Mesenchymal stem cell (in vitro differentiated cells and primary cell): ENCODE measurements at regions not wholly inside any gene's neighbourhood (a gene's known extent, or its start where the extent isn't known, plus 50 kb on each side); places are given as distances from the start of the nearest gene placed in this dataset.
A peak's percentile ranks its signal among the peaks of the same experiment; 100 is the strongest.

Experiments
- DNase-seq: peaks from one replicate; pipeline ENCODE4 v3.0.0-alpha.2; 2013
- H2AFZ ChIP-seq: one replicate; pipeline ENCODE4 v1.6.1; 2013; ENCODE audit warnings: low read depth, mild to moderate bottlenecking, control low read depth, inconsistent platforms, low read length, moderate library complexity
- H2AK5ac ChIP-seq: 2 replicates; pipeline ENCODE4 v1.6.1; 2013; ENCODE audit warnings: low read length, moderate library complexity, mild to moderate bottlenecking, inconsistent platforms; ENCODE audit not compliant: severe bottlenecking
- H2BK120ac ChIP-seq: one replicate; pipeline ENCODE4 v1.6.1; 2013; ENCODE audit warnings: low read depth, mild to moderate bottlenecking, inconsistent platforms, low read length, moderate library complexity
- H2BK12ac ChIP-seq, 2 experiments: one replicate each; pipeline ENCODE4 v1.6.1; 2013; ENCODE audit warnings: inconsistent platforms in 2 of 2, low read length in 2 of 2, mild to moderate bottlenecking in 2 of 2, moderate library complexity in 2 of 2, control low read depth in 1 of 2
- H2BK15ac ChIP-seq: one replicate; pipeline ENCODE4 v1.6.1; 2013; ENCODE audit warnings: mild to moderate bottlenecking, low read depth, inconsistent platforms; ENCODE audit not compliant: poor library complexity, severe bottlenecking
- H2BK5ac ChIP-seq: 2 replicates; pipeline ENCODE4 v1.6.1; 2013; ENCODE audit warnings: low read depth, mild to moderate bottlenecking, low read length, control low read depth, inconsistent platforms; ENCODE audit not compliant: poor library complexity, severe bottlenecking
- H3K14ac ChIP-seq, 2 experiments: one replicate each; pipeline ENCODE4 v1.6.1; 2013; ENCODE audit warnings: inconsistent platforms in 2 of 2, low read length in 2 of 2, control low read depth in 1 of 2, mild to moderate bottlenecking in 1 of 2, moderate library complexity in 1 of 2
- H3K18ac ChIP-seq, 2 experiments: one replicate each; pipeline ENCODE4 v1.6.1; 2013; ENCODE audit warnings: inconsistent platforms in 2 of 2, low read length in 2 of 2, control low read depth in 1 of 2, low read depth in 1 of 2, mild to moderate bottlenecking in 1 of 2
- H3K23ac ChIP-seq, 2 experiments: one replicate each; pipeline ENCODE4 v1.6.1; 2013; ENCODE audit warnings: inconsistent platforms in 2 of 2, low read length in 2 of 2, mild to moderate bottlenecking in 2 of 2, moderate library complexity in 2 of 2, control low read depth in 1 of 2
- H3K27ac ChIP-seq: 2 replicates; pipeline ENCODE4 v1.5.1; 2013; ENCODE audit warnings: mild to moderate bottlenecking, moderate library complexity, low read length, control low read depth, inconsistent platforms; ENCODE audit not compliant: poor library complexity, severe bottlenecking
- H3K27me3 ChIP-seq, 2 experiments: 2 replicates each; pipeline versions ENCODE4 v1.6.1 to v1.7.0; 2013; ENCODE audit warnings: low read length in 2 of 2, mild to moderate bottlenecking in 2 of 2, moderate library complexity in 2 of 2, control low read depth in 1 of 2, inconsistent platforms in 1 of 2; ENCODE audit not compliant: control insufficient read depth in 1 of 2, insufficient read depth in 1 of 2
- H3K36me3 ChIP-seq, 2 experiments: 2 replicates each; pipeline versions ENCODE4 v1.6.1 to v1.7.0; 2013; ENCODE audit warnings: low read length in 2 of 2, control low read depth in 1 of 2, inconsistent platforms in 1 of 2, low read depth in 1 of 2, mild to moderate bottlenecking in 1 of 2; ENCODE audit not compliant: insufficient read depth in 2 of 2, control insufficient read depth in 1 of 2
- H3K4ac ChIP-seq, 2 experiments: one replicate each; pipeline ENCODE4 v1.6.1; 2013; ENCODE audit warnings: inconsistent platforms in 2 of 2, low read length in 2 of 2, mild to moderate bottlenecking in 2 of 2, moderate library complexity in 2 of 2, control low read depth in 1 of 2, low read depth in 1 of 2
- H3K4me1 ChIP-seq: 2 replicates; pipeline ENCODE4 v1.6.1; 2013; ENCODE audit warnings: low read depth, low read length, control low read depth; ENCODE audit not compliant: control insufficient read depth, insufficient read depth
- H3K4me2 ChIP-seq: 2 replicates; pipeline ENCODE4 v1.6.1; 2013; ENCODE audit warnings: low read length, mild to moderate bottlenecking, inconsistent platforms; ENCODE audit not compliant: poor library complexity, severe bottlenecking
- H3K4me3 ChIP-seq, 2 experiments: 2 replicates each; pipeline versions ENCODE4 v1.5.1 to v1.7.0; 2013; ENCODE audit warnings: low read length in 2 of 2, mild to moderate bottlenecking in 2 of 2, control low read depth in 1 of 2, low read depth in 1 of 2; ENCODE audit not compliant: insufficient read depth in 1 of 2
- H3K79me1 ChIP-seq: replicated peaks from 2 replicates; pipeline ENCODE4 v1.6.1; 2013; ENCODE audit warnings: mild to moderate bottlenecking, control low read depth, low read length, inconsistent platforms; ENCODE audit not compliant: poor library complexity, severe bottlenecking
- H3K9ac ChIP-seq: 2 replicates; pipeline ENCODE4 v1.7.0; 2013; ENCODE audit warnings: mild to moderate bottlenecking, low read length, moderate library complexity
- H3K9me3 ChIP-seq: 2 replicates; pipeline ENCODE4 v1.7.0; 2013; ENCODE audit warnings: mild to moderate bottlenecking, low read length; ENCODE audit not compliant: control insufficient read depth
- H4K8ac ChIP-seq: one replicate; pipeline ENCODE4 v1.6.1; 2013; ENCODE audit warnings: inconsistent platforms, mild to moderate bottlenecking, low read length, moderate library complexity
- H4K91ac ChIP-seq: one replicate; pipeline ENCODE4 v1.6.1; 2013; ENCODE audit warnings: mild to moderate bottlenecking, low read length, inconsistent platforms
- WGBS: methylation state at CpG from one replicate; pipeline ENCODE4 v1.1.7; 2013; ENCODE audit warnings: mixed read lengths; 5-methylcytosine and 5-hydroxymethylcytosine counted together

GRCh38 chr1:59018446-59018845 lies 234.6 kb upstream of the JUN start:
- 95% methylated on average over 6 of the region's 6 CpGs for WGBS
- no peak overlapping the region for H3K23ac ChIP-seq
- H3K4ac ChIP-seq: no peak overlapping the region

GRCh38 chr1:59018860-59019259 lies 235.0 kb upstream of the JUN start:
- H4K8ac ChIP-seq: no peak overlapping the region
- peak overlapping the region; percentile 60 to 83 for H2BK12ac ChIP-seq
- peak overlapping the region in 1 of 2 experiments; percentile 25 for H3K18ac ChIP-seq
- no peak overlapping the region for H3K4ac ChIP-seq
- peaks cover 2% of the 10 kb centered on the region for H3K79me1 ChIP-seq
- 92% methylated on average over 6 of the region's 7 CpGs for WGBS
- no peak overlapping the region for H3K14ac ChIP-seq
- peaks cover 14% of the 10 kb centered on the region for H3K4me1 ChIP-seq
- H2BK5ac ChIP-seq: no peak overlapping the region
- H3K36me3 ChIP-seq: no peaks in the 10 kb centered on the region
- H2BK120ac ChIP-seq: no peak overlapping the region
- H2BK15ac ChIP-seq: peak overlapping the region; percentile 15
- H3K23ac ChIP-seq: no peak overlapping the region
- no peaks in the 10 kb centered on the region for H3K27me3 ChIP-seq
- no peak overlapping the region for H4K91ac ChIP-seq
- H3K9me3 ChIP-seq: peaks cover 6% of the 10 kb centered on the region
- no peak overlapping the region for H3K27ac ChIP-seq
- H3K9ac ChIP-seq: no peak overlapping the region
- DNase-seq: no peak
- no peak overlapping the region for H2AFZ ChIP-seq
- no peak overlapping the region for H3K4me2 ChIP-seq
- H3K4me3 ChIP-seq: no peak overlapping the region
- peak overlapping the region; percentile 47 for H2AK5ac ChIP-seq

More at GRCh38 chr1:59018446-59018845, 234.6 kb upstream of the JUN start:
- Histone ChIP-seq H3K18ac (no peak overlapping the region), H3K9ac (no peak overlapping the region), H3K27ac (no peak overlapping the region), H3K4me1 (peaks cover 14% of the 10 kb centered on the region), H2AK5ac (peak overlapping the region; percentile 47), H4K91ac (no peak overlapping the region), H3K27me3 (no peaks in the 10 kb centered on the region), H3K9me3 (peaks cover 6% of the 10 kb centered on the region), H2BK15ac (no peak overlapping the region), H2BK12ac (peak overlapping the region in 1 of 2 experiments; percentile 72), H3K14ac (no peak overlapping the region), H2BK120ac (no peak overlapping the region), H3K4me2 (no peak overlapping the region), H3K79me1 (peaks cover 2% of the 10 kb centered on the region), H3K4me3 (no peak overlapping the region), H2BK5ac (no peak overlapping the region), H2AFZ (no peak overlapping the region), H3K36me3 (no peaks in the 10 kb centered on the region), H4K8ac (no peak overlapping the region)
- DNase-seq: no peak

GRCh38 chr1:59020151-59020997 lies 236.5 kb upstream of the JUN start:
- peak overlapping the region; percentile 69 for H3K27ac ChIP-seq
- peaks cover 13% of the 10 kb centered on the region for H3K4me1 ChIP-seq
- no peak overlapping the region for H2BK5ac ChIP-seq
- H4K8ac ChIP-seq: peak overlapping the region; percentile 94
- no peaks in the 10 kb centered on the region for H3K36me3 ChIP-seq
- H2BK120ac ChIP-seq: peak overlapping the region; percentile 95
- H3K9me3 ChIP-seq: peaks cover 6% of the 10 kb centered on the region
- WGBS: 0% methylated on average over 1 of the region's 2 CpGs
- peak overlapping the region; percentile 41 to 92 for H3K18ac ChIP-seq
- H3K14ac ChIP-seq: no peak overlapping the region
- no peaks in the 10 kb centered on the region for H3K27me3 ChIP-seq
- no peak overlapping the region for H2BK15ac ChIP-seq
- no peak overlapping the region for H2AFZ ChIP-seq
- H2BK12ac ChIP-seq: peak overlapping the region; percentile 8 to 89
- peak overlapping the region in 1 of 2 experiments; percentile 66 for H3K4ac ChIP-seq
- peak overlapping the region in 1 of 2 experiments; percentile 68 for H3K4me3 ChIP-seq
- no peak overlapping the region for H3K23ac ChIP-seq
- no peaks in the 10 kb centered on the region for H3K79me1 ChIP-seq
- peak; percentile 91 for DNase-seq
- peak overlapping the region; percentile 54 for H2AK5ac ChIP-seq
- H3K4me2 ChIP-seq: peak overlapping the region; percentile 11
- peak overlapping the region; percentile 89 for H3K9ac ChIP-seq
- H4K91ac ChIP-seq: peak overlapping the region; percentile 54

- no peaks in the 10 kb centered on the region for H3K27me3 ChIP-seq
- no peak overlapping the region for H3K27ac ChIP-seq
- H3K18ac ChIP-seq: no peak overlapping the region
- peaks cover 4% of the 10 kb centered on the region for H3K4me1 ChIP-seq
- no peak overlapping the region for H2BK15ac ChIP-seq
- no peak overlapping the region for H3K4me3 ChIP-seq
- no peak overlapping the region for H2AFZ ChIP-seq
- no peak overlapping the region for H3K23ac ChIP-seq
- no peak overlapping the region for H3K4me2 ChIP-seq
- H3K79me1 ChIP-seq: no peaks in the 10 kb centered on the region
- H3K9me3 ChIP-seq: peaks cover 6% of the 10 kb centered on the region
- H4K8ac ChIP-seq: no peak overlapping the region
- H2BK120ac ChIP-seq: peak overlapping the region; percentile 35
- H2AK5ac ChIP-seq: no peak overlapping the region
- no peak for DNase-seq
- H2BK5ac ChIP-seq: no peak overlapping the region
- 100% methylated on average over 3 of the region's 3 CpGs for WGBS
- no peak overlapping the region for H3K14ac ChIP-seq
- no peak overlapping the region for H3K4ac ChIP-seq
- no peak overlapping the region for H3K9ac ChIP-seq
- no peak overlapping the region for H4K91ac ChIP-seq
- no peaks in the 10 kb centered on the region for H3K36me3 ChIP-seq
- no peak overlapping the region for H2BK12ac ChIP-seq
Measured at GRCh38 chr1:59022199-59022598, 238.4 kb upstream of the JUN start.
